Prostate gland (tissue), 2 donors: ENCODE measurements at regions not wholly inside any gene's neighbourhood (a gene's known extent, or its start where the extent isn't known, plus 50 kb on each side); places are given as distances from the start of the nearest gene placed in this dataset.

ENCODE experiments used
- POLR2A ChIP-seq: fragments of 450-650 bp; IDR thresholded peaks from one replicate; pipeline ENCODE4 v1.6.1; 2016; ENCODE audit warnings: antibody characterized with exemption, mild to moderate bottlenecking
- POLR2AphosphoS5 ChIP-seq: sonication (generic); formaldehyde crosslinking; IDR thresholded peaks from one replicate; pipeline ENCODE4 v1.6.1; 2017; ENCODE audit warnings: antibody characterized with exemption
- TF ChIP-seq, protein P1 (sequence below), 4 experiments: fragments of 200-600 bp in 2 of 4; fragments of 450-650 bp in 2 of 4; sonication (generic) in 2 of 4; IDR thresholded peaks; 1 replicate in 3 of 4; 2 replicates in 1 of 4; pipeline ENCODE4 v1.5.1; 2016 to 2019; ENCODE audit warnings: antibody characterized with exemption in 4 of 4, mild to moderate bottlenecking in 2 of 4, moderate library complexity in 2 of 4

DNA sequence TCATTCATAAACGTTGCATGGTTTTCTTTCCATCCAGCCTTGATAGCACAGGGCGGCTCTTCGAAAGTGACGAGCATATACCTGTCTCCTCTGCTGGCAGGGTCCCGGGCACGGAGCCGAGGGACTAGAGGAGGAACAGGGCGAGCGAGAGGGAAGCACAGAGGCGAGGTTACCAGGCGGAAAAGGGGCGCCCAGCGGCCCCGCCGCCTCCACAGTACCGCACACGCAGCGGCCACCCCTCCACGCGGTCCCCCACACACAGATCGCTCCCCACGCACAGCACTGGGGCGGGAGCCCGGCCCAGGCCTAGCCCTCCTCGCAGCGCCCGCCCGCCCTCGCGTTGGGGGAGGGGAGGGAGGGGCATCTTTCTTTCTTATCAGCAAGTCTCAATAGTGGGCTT lies 296.6 kb upstream of the DAB2 start:
- TF ChIP-seq POLR2A: no peak
- TF ChIP-seq, protein P1, sequence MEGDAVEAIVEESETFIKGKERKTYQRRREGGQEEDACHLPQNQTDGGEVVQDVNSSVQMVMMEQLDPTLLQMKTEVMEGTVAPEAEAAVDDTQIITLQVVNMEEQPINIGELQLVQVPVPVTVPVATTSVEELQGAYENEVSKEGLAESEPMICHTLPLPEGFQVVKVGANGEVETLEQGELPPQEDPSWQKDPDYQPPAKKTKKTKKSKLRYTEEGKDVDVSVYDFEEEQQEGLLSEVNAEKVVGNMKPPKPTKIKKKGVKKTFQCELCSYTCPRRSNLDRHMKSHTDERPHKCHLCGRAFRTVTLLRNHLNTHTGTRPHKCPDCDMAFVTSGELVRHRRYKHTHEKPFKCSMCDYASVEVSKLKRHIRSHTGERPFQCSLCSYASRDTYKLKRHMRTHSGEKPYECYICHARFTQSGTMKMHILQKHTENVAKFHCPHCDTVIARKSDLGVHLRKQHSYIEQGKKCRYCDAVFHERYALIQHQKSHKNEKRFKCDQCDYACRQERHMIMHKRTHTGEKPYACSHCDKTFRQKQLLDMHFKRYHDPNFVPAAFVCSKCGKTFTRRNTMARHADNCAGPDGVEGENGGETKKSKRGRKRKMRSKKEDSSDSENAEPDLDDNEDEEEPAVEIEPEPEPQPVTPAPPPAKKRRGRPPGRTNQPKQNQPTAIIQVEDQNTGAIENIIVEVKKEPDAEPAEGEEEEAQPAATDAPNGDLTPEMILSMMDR (IDR thresholded peaks at IDR 0.05): no peak
- TF ChIP-seq POLR2AphosphoS5: no peak
